GM12878 (cell line): ENCODE measurements at regions not wholly inside any gene's neighbourhood (a gene's known extent, or its start where the extent isn't known, plus 50 kb on each side); places are given as distances from the start of the nearest gene placed in this dataset.

ENCODE experiments used
- ATAC-seq: fragments of 200-7000 bp; cut with Tn5 transposase; 3 replicates; pipeline ENCODE4 v1.9.1; 2020; ENCODE audit warnings: mild to moderate bottlenecking, moderate library complexity
- BruUV-seq: library from RNA; stranded (reverse); fragments of 400-500 nt; replicated peaks from 2 replicates; lab custom pipeline; 2021; lab: Mats Ljungman, UMichigan
- CTCF ChIA-PET: fragments of 300-600 bp; sonication (Branson Sonifier 250); formaldehyde crosslinking; extraction: SDS; loops from one replicate; lab custom pipeline; 2021; ENCODE audit warnings: inconsistent platforms; lab: Yijun Ruan, JAX
- POLR2A ChIA-PET: fragments of 350-600 bp; formaldehyde crosslinking; extraction: SDS; loops from one replicate; lab custom pipeline; 2021; ENCODE audit warnings: inconsistent platforms; lab: Charles Lee
- RAD21 ChIA-PET: fragments of 300-600 bp; sonication (Branson Sonifier 250); formaldehyde crosslinking; loops from one replicate; lab custom pipeline; 2023; ENCODE audit warnings: antibody characterized with exemption; ENCODE audit not compliant: unreplicated experiment; lab: Charles Lee
- SMC1A ChIA-PET: fragments of 300-600 bp; sonication (Branson Sonifier 250); formaldehyde crosslinking; loops from one replicate; lab custom pipeline; 2023; ENCODE audit not compliant: unreplicated experiment, uncharacterized antibody; lab: Charles Lee
- DNase-seq: peaks from one replicate; pipeline ENCODE4 v3.0.0-alpha.2; 2011; ENCODE audit warnings: low read depth, low spot score
- FAIRE-seq: peaks from 3 replicates; lab custom pipeline; 2011; peaks lifted over from hg19 to GRCh38; lab: Jason Lieb, UNC
- H2AFZ ChIP-seq: 2 replicates; pipeline ENCODE4 v1.6.0; 2011; ENCODE audit warnings: low read depth, low read length, control low read depth; ENCODE audit not compliant: control insufficient read depth
- H3K27ac ChIP-seq: 2 replicates; pipeline ENCODE4 v1.5.1; 2011; ENCODE audit warnings: control low read depth; ENCODE audit not compliant: control insufficient read depth, insufficient read depth
- H3K27me3 ChIP-seq, 2 experiments: replicated peaks in 1 of 2; 2 replicates each; pipeline versions ENCODE4 v1.6.0 to v1.6.1; 2011; ENCODE audit warnings: low read length in 1 of 2; ENCODE audit not compliant: control insufficient read depth in 2 of 2, insufficient read depth in 2 of 2
- H3K36me3 ChIP-seq, 2 experiments: 2 replicates each; pipeline ENCODE4 v1.5.1; 2011; ENCODE audit warnings: low read length in 1 of 2; ENCODE audit not compliant: control insufficient read depth in 2 of 2, insufficient read depth in 2 of 2
- H3K4me1 ChIP-seq: 2 replicates; pipeline ENCODE4 v1.6.1; 2011; ENCODE audit warnings: mild to moderate bottlenecking, low read length, moderate library complexity, mixed read lengths; ENCODE audit not compliant: control insufficient read depth, insufficient read depth
- H3K4me2 ChIP-seq: 2 replicates; pipeline ENCODE4 v1.6.0; 2011; ENCODE audit warnings: control low read depth; ENCODE audit not compliant: control insufficient read depth, insufficient read depth
- H3K4me3 ChIP-seq: fragments of 200-600 bp; sonication (generic); 2 replicates; pipeline ENCODE4 v1.5.1; 2016
- H3K79me2 ChIP-seq: 2 replicates; pipeline ENCODE4 v1.6.0; 2011; ENCODE audit warnings: low read length; ENCODE audit not compliant: control insufficient read depth, insufficient read depth
- H3K9ac ChIP-seq: 2 replicates; pipeline ENCODE4 v1.8.0; 2011; ENCODE audit warnings: low read length, control low read depth, mixed read lengths; ENCODE audit not compliant: control insufficient read depth, insufficient read depth
- H3K9me3 ChIP-seq: replicated peaks from 3 replicates; pipeline ENCODE4 v1.5.1; 2011; ENCODE audit warnings: mild to moderate bottlenecking, low read length; ENCODE audit not compliant: control insufficient read depth, insufficient read depth
- H4K20me1 ChIP-seq: 2 replicates; pipeline ENCODE4 v1.6.0; 2011; ENCODE audit not compliant: control insufficient read depth, insufficient read depth
- BCLAF1 ChIP-seq: fragments of 450-650 bp; IDR thresholded peaks from 2 replicates; pipeline ENCODE4 v1.6.1; 2017; ENCODE audit warnings: antibody characterized with exemption, mild to moderate bottlenecking, moderate library complexity
- BMI1 ChIP-seq: fragments of 450-650 bp; IDR thresholded peaks from 2 replicates; pipeline ENCODE4 v1.6.1; 2016; ENCODE audit warnings: mild to moderate bottlenecking, moderate library complexity, borderline replicate concordance
- CHD4 ChIP-seq: fragments of 200-600 bp; sonication (generic); IDR thresholded peaks from 2 replicates; pipeline ENCODE4 v1.6.1; 2016; ENCODE audit warnings: mild to moderate bottlenecking
- FOXK2 ChIP-seq: fragments of 450-650 bp; IDR thresholded peaks from 2 replicates; pipeline ENCODE4 v1.6.1; 2017; ENCODE audit warnings: mild to moderate bottlenecking, moderate library complexity
- PBX3 ChIP-seq: IDR thresholded peaks from 2 replicates; pipeline ENCODE4 v1.6.1; 2011; ENCODE audit warnings: mild to moderate bottlenecking, low read depth, low read length, moderate library complexity; ENCODE audit not compliant: insufficient replicate concordance
- PML ChIP-seq: IDR thresholded peaks from 2 replicates; pipeline ENCODE4 v1.6.1; 2012; ENCODE audit warnings: low read length, inconsistent platforms
- RBBP5 ChIP-seq: fragments of 200-600 bp; sonication (generic); conservative IDR thresholded peaks from 2 replicates; pipeline ENCODE4 v1.6.1; 2016
- SREBF1 ChIP-seq: IDR thresholded peaks from 2 replicates; pipeline ENCODE4 v1.6.1; 2012; ENCODE audit warnings: mild to moderate bottlenecking, low read length
- SUZ12 ChIP-seq: fragments of 200-600 bp; sonication (generic); IDR thresholded peaks from one replicate; pipeline ENCODE4 v1.6.1; 2018; ENCODE audit warnings: antibody characterized with exemption, mild to moderate bottlenecking; ENCODE audit not compliant: unreplicated experiment
- TARDBP ChIP-seq: IDR thresholded peaks from 2 replicates; pipeline ENCODE4 v1.6.1; 2016; ENCODE audit warnings: borderline replicate concordance
- TCF12 ChIP-seq: IDR thresholded peaks from 2 replicates; pipeline ENCODE4 v1.6.1; 2011; ENCODE audit warnings: low read depth, mild to moderate bottlenecking, low read length
- USF2 ChIP-seq: IDR thresholded peaks from 2 replicates; pipeline ENCODE4 v1.6.1; 2011; ENCODE audit warnings: low read depth, low read length, improper control_type of control experiment, borderline replicate concordance
- ZNF592 ChIP-seq: fragments of 450-650 bp; IDR thresholded peaks from 2 replicates; pipeline ENCODE4 v1.6.1; 2017; ENCODE audit warnings: mild to moderate bottlenecking, moderate library complexity
- ZZZ3 ChIP-seq: IDR thresholded peaks from 2 replicates; pipeline ENCODE4 v1.6.1; 2011; ENCODE audit warnings: low read depth; ENCODE audit not compliant: control insufficient read depth, insufficient read length
- in situ Hi-C: fragments of 300-500 bp; cut with MboI; formaldehyde crosslinking; loops from 9 replicates; pipeline ENCODE4 v1.14.3; 2018; ENCODE audit warnings: mixed read lengths
- intact Hi-C: fragments of 100-400 bp; cut with micrococcal nuclease; formaldehyde crosslinking; loops from one replicate; pipeline ENCODE4 v1.14.2; 2022; ENCODE audit not compliant: unreplicated experiment

- H3K36me3 ChIP-seq = no peaks in the 10 kb centered on the region
- FAIRE-seq = no peak
- H2AFZ ChIP-seq = no peak overlapping the region
- no peaks in the 10 kb centered on the region for H4K20me1 ChIP-seq
- H3K9ac ChIP-seq = no peak overlapping the region
- H3K79me2 ChIP-seq = no peaks in the 10 kb centered on the region
- no TSS peak for BruUV-seq
- in situ Hi-C loops = no loop called here
- H3K4me3 ChIP-seq = no peak overlapping the region
- no peak for ATAC-seq
- ChIA-PET RAD21 (no interaction called here), POLR2A (no interaction called here), SMC1A (interaction anchor here (0.8 to 1.0 kb wide), 2 partner anchors 9 to 20 kb away, joined by 3 to 4 read pairs; no protein-coding TSS in a partner anchor), CTCF (no interaction called here)
- no peak for DNase-seq
- no peaks in the 10 kb centered on the region for H3K9me3 ChIP-seq
- no peak overlapping the region for H3K27ac ChIP-seq
- H3K4me2 ChIP-seq = no peak overlapping the region
- no peaks in the 10 kb centered on the region for H3K27me3 ChIP-seq
- no peaks in the 10 kb centered on the region for H3K4me1 ChIP-seq
- intact Hi-C loops = no loop called here
- TF ChIP-seq CHD4 (no peak), BMI1 (no peak), SUZ12 (no peak), USF2 (no peak), PML (no peak), SREBF1 (no peak), TARDBP (no peak), TCF12 (no peak), FOXK2 (no peak), RBBP5 (no peak), PBX3 (no peak), ZNF592 (no peak), ZZZ3 (no peak), BCLAF1 (no peak)
Measured at GRCh38 chr11:104699981-104700380, 198.3 kb downstream of the CASP12 start.
